ENCODE measurements at regions not wholly inside any gene's neighbourhood (a gene's known extent, or its start where the extent isn't known, plus 50 kb on each side); places are given as distances from the start of the nearest gene placed in this dataset.
A peak's percentile ranks its signal among the peaks of the same experiment; 100 is the strongest.

DNA sequence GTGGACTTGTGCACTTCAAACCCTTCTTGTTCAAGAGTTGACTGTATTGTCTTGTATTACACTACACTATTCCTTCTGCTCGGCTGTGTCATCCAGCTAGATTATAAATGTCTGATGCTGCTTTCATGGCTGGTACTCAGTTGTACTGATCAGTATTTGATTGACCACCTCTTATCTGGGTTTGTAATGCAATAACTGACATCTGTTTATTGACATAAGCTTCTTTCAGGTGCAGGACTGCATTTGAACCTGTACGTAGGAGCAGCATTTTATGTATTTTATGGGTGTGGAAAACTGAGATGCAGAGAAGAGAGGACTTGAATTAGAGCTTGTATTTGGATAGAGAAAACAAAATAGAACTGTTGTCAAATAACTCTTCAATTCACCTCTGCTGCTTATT, 309.2 kb downstream of the FGF9 start:
- Histone ChIP-seq H3K9me3 (ENCODE audit: control insufficient read depth, insufficient read depth, low read depth, low read length) (no peaks in the 10 kb centered on the region), H4K20me1 (ENCODE audit: control insufficient read depth, extremely low read depth, insufficient read depth, low read length) (no peaks in the 10 kb centered on the region), H3K4me1 (ENCODE audit: control insufficient read depth, extremely low read depth, insufficient read depth, low read length) (no peaks in the 10 kb centered on the region), H3K27ac (ENCODE audit: insufficient read depth, low read length) (no peak overlapping the region), H3K27me3 (ENCODE audit: control insufficient read depth, insufficient read depth, low read length) (no peaks in the 10 kb centered on the region), H3K36me3 (ENCODE audit: control insufficient read depth, insufficient read depth, low read length) (no peaks in the 10 kb centered on the region), H3K79me2 (ENCODE audit: control insufficient read depth, insufficient read depth, low read length) (no peaks in the 10 kb centered on the region), H2AFZ (ENCODE audit: low read length) (no peak overlapping the region), H3K9ac (ENCODE audit: insufficient read depth, low read length) (no peak overlapping the region), H3K4me3 (replicated peaks in 1 of 4; ENCODE audit: control extremely low read depth in 1 of 4, insufficient read depth in 1 of 4, low read depth in 3 of 4, low read length in 4 of 4) (no peak overlapping the region), H3K4me2 (ENCODE audit: extremely low read depth, insufficient read depth, low read length) (no peak overlapping the region)
- TF ChIP-seq, protein P1, sequence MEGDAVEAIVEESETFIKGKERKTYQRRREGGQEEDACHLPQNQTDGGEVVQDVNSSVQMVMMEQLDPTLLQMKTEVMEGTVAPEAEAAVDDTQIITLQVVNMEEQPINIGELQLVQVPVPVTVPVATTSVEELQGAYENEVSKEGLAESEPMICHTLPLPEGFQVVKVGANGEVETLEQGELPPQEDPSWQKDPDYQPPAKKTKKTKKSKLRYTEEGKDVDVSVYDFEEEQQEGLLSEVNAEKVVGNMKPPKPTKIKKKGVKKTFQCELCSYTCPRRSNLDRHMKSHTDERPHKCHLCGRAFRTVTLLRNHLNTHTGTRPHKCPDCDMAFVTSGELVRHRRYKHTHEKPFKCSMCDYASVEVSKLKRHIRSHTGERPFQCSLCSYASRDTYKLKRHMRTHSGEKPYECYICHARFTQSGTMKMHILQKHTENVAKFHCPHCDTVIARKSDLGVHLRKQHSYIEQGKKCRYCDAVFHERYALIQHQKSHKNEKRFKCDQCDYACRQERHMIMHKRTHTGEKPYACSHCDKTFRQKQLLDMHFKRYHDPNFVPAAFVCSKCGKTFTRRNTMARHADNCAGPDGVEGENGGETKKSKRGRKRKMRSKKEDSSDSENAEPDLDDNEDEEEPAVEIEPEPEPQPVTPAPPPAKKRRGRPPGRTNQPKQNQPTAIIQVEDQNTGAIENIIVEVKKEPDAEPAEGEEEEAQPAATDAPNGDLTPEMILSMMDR (conservative IDR thresholded peaks at IDR 0.05 in 1 of 2, IDR thresholded peaks at IDR 0.05 in 1 of 2; ENCODE audit: low read depth in 1 of 2, low read length in 2 of 2) = no peak
- TF ChIP-seq EZH2 (IDR thresholded peaks at IDR 0.05; ENCODE audit: low read length, missing control alignments) = no peak
- DNase-seq (ENCODE audit: low read depth in 2 of 2) = no peak

DNA sequence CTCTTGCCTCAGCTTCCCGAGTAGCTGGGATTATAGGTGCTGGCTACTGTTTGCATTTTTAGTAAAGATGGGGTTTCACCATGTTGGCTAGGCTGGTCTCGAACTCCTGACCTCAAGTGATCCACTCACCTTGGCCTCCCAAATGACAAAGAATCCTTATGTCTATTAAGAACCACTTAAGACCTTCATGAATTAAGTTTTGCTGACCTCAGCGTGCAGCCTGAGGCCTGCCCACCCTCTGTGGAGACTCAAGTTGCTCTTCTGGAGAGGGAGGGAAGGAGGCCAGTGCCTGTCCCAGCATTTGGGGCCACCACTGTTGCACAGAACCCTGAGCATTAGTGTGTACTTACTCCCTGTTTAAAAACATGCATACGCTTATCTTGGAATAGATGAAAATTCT, 313.3 kb downstream of the FGF9 start:
- H3K9ac ChIP-seq (ENCODE audit: insufficient read depth, low read length) = no peak overlapping the region
- no peaks in the 10 kb centered on the region for H3K4me1 ChIP-seq (ENCODE audit: control insufficient read depth, extremely low read depth, insufficient read depth, low read length)
- no peaks in the 10 kb centered on the region for H4K20me1 ChIP-seq (ENCODE audit: control insufficient read depth, extremely low read depth, insufficient read depth, low read length)
- H3K4me2 ChIP-seq (ENCODE audit: extremely low read depth, insufficient read depth, low read length) = no peak overlapping the region
- H3K4me3 ChIP-seq (replicated peaks in 1 of 4; ENCODE audit: control extremely low read depth in 1 of 4, insufficient read depth in 1 of 4, low read depth in 3 of 4, low read length in 4 of 4) = no peak overlapping the region
- H3K9me3 ChIP-seq (ENCODE audit: control insufficient read depth, insufficient read depth, low read depth, low read length) = no peaks in the 10 kb centered on the region
- DNase-seq (ENCODE audit: low read depth in 2 of 2) = no peak
- no peaks in the 10 kb centered on the region for H3K36me3 ChIP-seq (ENCODE audit: control insufficient read depth, insufficient read depth, low read length)
- H3K79me2 ChIP-seq (ENCODE audit: control insufficient read depth, insufficient read depth, low read length) = no peaks in the 10 kb centered on the region
- no peak overlapping the region for H3K27ac ChIP-seq (ENCODE audit: insufficient read depth, low read length)
- H3K27me3 ChIP-seq (ENCODE audit: control insufficient read depth, insufficient read depth, low read length) = no peaks in the 10 kb centered on the region
- TF ChIP-seq EZH2 (IDR thresholded peaks at IDR 0.05; ENCODE audit: low read length, missing control alignments) = no peak
- TF ChIP-seq, protein P1 (conservative IDR thresholded peaks at IDR 0.05 in 1 of 2, IDR thresholded peaks at IDR 0.05 in 1 of 2; ENCODE audit: low read depth in 1 of 2, low read length in 2 of 2) = no peak
- H2AFZ ChIP-seq (ENCODE audit: low read length) = no peak overlapping the region

GRCh38 chr13:21986602-21987001, 315.7 kb downstream of the FGF9 start:
- H3K27ac ChIP-seq (ENCODE audit: insufficient read depth, low read length) = no peak overlapping the region
- no peaks in the 10 kb centered on the region for H3K79me2 ChIP-seq (ENCODE audit: control insufficient read depth, insufficient read depth, low read length)
- H4K20me1 ChIP-seq (ENCODE audit: control insufficient read depth, extremely low read depth, insufficient read depth, low read length) = no peaks in the 10 kb centered on the region
- no peak overlapping the region for H3K4me2 ChIP-seq (ENCODE audit: extremely low read depth, insufficient read depth, low read length)
- H3K36me3 ChIP-seq (ENCODE audit: control insufficient read depth, insufficient read depth, low read length) = no peaks in the 10 kb centered on the region
- H3K4me3 ChIP-seq (replicated peaks in 1 of 4; ENCODE audit: control extremely low read depth in 1 of 4, insufficient read depth in 1 of 4, low read depth in 3 of 4, low read length in 4 of 4) = no peak overlapping the region
- H3K4me1 ChIP-seq (ENCODE audit: control insufficient read depth, extremely low read depth, insufficient read depth, low read length) = no peaks in the 10 kb centered on the region
- no peaks in the 10 kb centered on the region for H3K27me3 ChIP-seq (ENCODE audit: control insufficient read depth, insufficient read depth, low read length)
- DNase-seq (ENCODE audit: low read depth in 2 of 2) = peak in 1 of 2 donors; percentile 78
- TF ChIP-seq, protein P1 (conservative IDR thresholded peaks at IDR 0.05 in 1 of 2, IDR thresholded peaks at IDR 0.05 in 1 of 2; ENCODE audit: low read depth in 1 of 2, low read length in 2 of 2) = no peak
- no peak for TF ChIP-seq EZH2 (IDR thresholded peaks at IDR 0.05; ENCODE audit: low read length, missing control alignments)
- no peaks in the 10 kb centered on the region for H3K9me3 ChIP-seq (ENCODE audit: control insufficient read depth, insufficient read depth, low read depth, low read length)
- H3K9ac ChIP-seq (ENCODE audit: insufficient read depth, low read length) = no peak overlapping the region
- no peak overlapping the region for H2AFZ ChIP-seq (ENCODE audit: low read length)
